Calu3 (cell line): ENCODE measurements at regions not wholly inside any gene's neighbourhood (a gene's known extent, or its start where the extent isn't known, plus 50 kb on each side); places are given as distances from the start of the nearest gene placed in this dataset.

Experiments
- BruUV-seq: library from RNA; stranded (reverse); fragments of 400-500 nt; replicated peaks from 2 replicates; lab custom pipeline; 2021; lab: Mats Ljungman, UMichigan
- CTCF ChIA-PET: fragments of 300-600 bp; sonication (Branson Sonifier 250); formaldehyde crosslinking; loops from one replicate; lab custom pipeline; 2022; ENCODE audit warnings: antibody characterized with exemption; lab: Charles Lee
- DNase-seq: peaks from one replicate; pipeline ENCODE4 v3.0.0; 2022
- H3K27ac Mint-ChIP-seq: one replicate; pipeline ENCODE4 v1.8.0; 2022; ENCODE audit warnings: mixed read lengths; ENCODE audit not compliant: unreplicated experiment
- H3K27me3 Mint-ChIP-seq: one replicate; pipeline ENCODE4 v1.8.0; 2022; ENCODE audit warnings: mixed read lengths; ENCODE audit not compliant: unreplicated experiment
- H3K36me3 Mint-ChIP-seq: one replicate; pipeline ENCODE4 v1.8.0; 2022; ENCODE audit warnings: mild to moderate bottlenecking, moderate library complexity, mixed read lengths; ENCODE audit not compliant: insufficient read depth, unreplicated experiment
- H3K4me1 Mint-ChIP-seq: one replicate; pipeline ENCODE4 v1.8.0; 2022; ENCODE audit warnings: mild to moderate bottlenecking, low read depth, mixed read lengths; ENCODE audit not compliant: unreplicated experiment
- H3K4me3 Mint-ChIP-seq: one replicate; pipeline ENCODE4 v1.8.0; 2022; ENCODE audit warnings: mild to moderate bottlenecking, low read depth, moderate library complexity, mixed read lengths; ENCODE audit not compliant: unreplicated experiment
- H3K9me3 Mint-ChIP-seq: one replicate; pipeline ENCODE4 v1.8.0; 2022; ENCODE audit warnings: low read depth, mixed read lengths; ENCODE audit not compliant: unreplicated experiment
- CTCF ChIP-seq: fragments of 200-600 bp; IDR thresholded peaks from one replicate; pipeline ENCODE4 v1.8.0; 2022; ENCODE audit warnings: antibody characterized with exemption; ENCODE audit not compliant: unreplicated experiment
- intact Hi-C: fragments of 100-400 bp; cut with micrococcal nuclease; formaldehyde crosslinking; loops from one replicate; pipeline ENCODE4 v1.10.0; 2022; ENCODE audit not compliant: unreplicated experiment

- no peaks in the 10 kb centered on the region for H3K27me3 Mint-ChIP-seq
- H3K4me1 Mint-ChIP-seq: no peaks in the 10 kb centered on the region
- no peak for TF ChIP-seq CTCF
- CTCF ChIA-PET: no interaction called here
- no peak overlapping the region for H3K27ac Mint-ChIP-seq
- DNase-seq: no peak
- intact Hi-C loops: no loop called here
- H3K36me3 Mint-ChIP-seq: no peaks in the 10 kb centered on the region
- no TSS peak for BruUV-seq
- H3K4me3 Mint-ChIP-seq: no peak overlapping the region
- peaks cover 24% of the 10 kb centered on the region for H3K9me3 Mint-ChIP-seq
Measured at GRCh38 chr2:129422028-129422427, 557.4 kb upstream of the RAB6C start.

GRCh38 chr2:129428086-129428660, 551.3 kb upstream of the RAB6C start:
- CTCF ChIA-PET: no interaction called here
- no peak overlapping the region for H3K4me3 Mint-ChIP-seq
- no peak for DNase-seq
- peaks cover 3% of the 10 kb centered on the region for H3K36me3 Mint-ChIP-seq
- H3K4me1 Mint-ChIP-seq: no peaks in the 10 kb centered on the region
- no peaks in the 10 kb centered on the region for H3K27me3 Mint-ChIP-seq
- TF ChIP-seq CTCF: no peak
- H3K27ac Mint-ChIP-seq: no peak overlapping the region
- BruUV-seq: no TSS peak
- H3K9me3 Mint-ChIP-seq: peaks cover 14% of the 10 kb centered on the region
- intact Hi-C loops: no loop called here

- no peak for DNase-seq
- H3K36me3 Mint-ChIP-seq: peaks cover 3% of the 10 kb centered on the region
- TF ChIP-seq CTCF: no peak
- no peak overlapping the region for H3K4me3 Mint-ChIP-seq
- CTCF ChIA-PET: no interaction called here
- no peak overlapping the region for H3K27ac Mint-ChIP-seq
- BruUV-seq: no TSS peak
- no peaks in the 10 kb centered on the region for H3K4me1 Mint-ChIP-seq
- no peaks in the 10 kb centered on the region for H3K27me3 Mint-ChIP-seq
- intact Hi-C loops: no loop called here
- peaks cover 12% of the 10 kb centered on the region for H3K9me3 Mint-ChIP-seq
Measured at GRCh38 chr2:129430911-129431310, 548.6 kb upstream of the RAB6C start.

- no peak overlapping the region for H3K27ac Mint-ChIP-seq
- DNase-seq: no peak
- no peak overlapping the region for H3K4me3 Mint-ChIP-seq
- no peaks in the 10 kb centered on the region for H3K4me1 Mint-ChIP-seq
- intact Hi-C loops: no loop called here
- CTCF ChIA-PET: no interaction called here
- no TSS peak for BruUV-seq
- TF ChIP-seq CTCF: no peak
- peaks cover 9% of the 10 kb centered on the region for H3K9me3 Mint-ChIP-seq
- peaks cover 3% of the 10 kb centered on the region for H3K36me3 Mint-ChIP-seq
- no peaks in the 10 kb centered on the region for H3K27me3 Mint-ChIP-seq
Measured at GRCh38 chr2:129431881-129432280, 547.6 kb upstream of the RAB6C start.
